ENCODE measurements at regions not wholly inside any gene's neighbourhood (a gene's known extent, or its start where the extent isn't known, plus 50 kb on each side); places are given as distances from the start of the nearest gene placed in this dataset.

- TF ChIP-seq, protein P1, sequence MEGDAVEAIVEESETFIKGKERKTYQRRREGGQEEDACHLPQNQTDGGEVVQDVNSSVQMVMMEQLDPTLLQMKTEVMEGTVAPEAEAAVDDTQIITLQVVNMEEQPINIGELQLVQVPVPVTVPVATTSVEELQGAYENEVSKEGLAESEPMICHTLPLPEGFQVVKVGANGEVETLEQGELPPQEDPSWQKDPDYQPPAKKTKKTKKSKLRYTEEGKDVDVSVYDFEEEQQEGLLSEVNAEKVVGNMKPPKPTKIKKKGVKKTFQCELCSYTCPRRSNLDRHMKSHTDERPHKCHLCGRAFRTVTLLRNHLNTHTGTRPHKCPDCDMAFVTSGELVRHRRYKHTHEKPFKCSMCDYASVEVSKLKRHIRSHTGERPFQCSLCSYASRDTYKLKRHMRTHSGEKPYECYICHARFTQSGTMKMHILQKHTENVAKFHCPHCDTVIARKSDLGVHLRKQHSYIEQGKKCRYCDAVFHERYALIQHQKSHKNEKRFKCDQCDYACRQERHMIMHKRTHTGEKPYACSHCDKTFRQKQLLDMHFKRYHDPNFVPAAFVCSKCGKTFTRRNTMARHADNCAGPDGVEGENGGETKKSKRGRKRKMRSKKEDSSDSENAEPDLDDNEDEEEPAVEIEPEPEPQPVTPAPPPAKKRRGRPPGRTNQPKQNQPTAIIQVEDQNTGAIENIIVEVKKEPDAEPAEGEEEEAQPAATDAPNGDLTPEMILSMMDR (conservative IDR thresholded peaks at IDR 0.05) = no peak
- TF ChIP-seq EZH2 (IDR thresholded peaks at IDR 0.05; ENCODE audit: low read depth) = no peak
These were observed 124.7 kb upstream of the SPACA1 start for GRCh38 chr6:87922947-87923330.
